Prostate gland (tissue), 2 donors: ENCODE measurements at regions not wholly inside any gene's neighbourhood (a gene's known extent, or its start where the extent isn't known, plus 50 kb on each side); places are given as distances from the start of the nearest gene placed in this dataset.

Source experiments
- DNase-seq: peaks from one replicate; pipeline ENCODE4 v3.0.0-alpha.2; 2019; ENCODE audit warnings: low spot score
- H3K27ac ChIP-seq, 2 donors: fragments of 200-600 bp; sonication (generic); 2 replicates each; pipeline ENCODE4 v1.5.1; 2017 to 2019
- H3K27me3 ChIP-seq: fragments of 200-600 bp; sonication (generic); replicated peaks from 2 replicates; pipeline ENCODE4 v1.5.1; 2019; ENCODE audit not compliant: insufficient read depth
- H3K36me3 ChIP-seq, 2 donors: fragments of 200-600 bp; sonication (generic); 1 replicate in 1 of 2; 2 replicates in 1 of 2; pipeline versions ENCODE4 v1.5.1 to v1.8.1; 2017 to 2019
- H3K4me1 ChIP-seq: fragments of 200-600 bp; sonication (generic); replicated peaks from 2 replicates; pipeline ENCODE4 v1.5.1; 2019
- H3K4me3 ChIP-seq, 2 donors: fragments of 200-600 bp; sonication (generic); 2 replicates each; pipeline ENCODE4 v1.5.1; 2017 to 2019
- H3K9me3 ChIP-seq: fragments of 200-600 bp; sonication (generic); 2 replicates; pipeline ENCODE4 v1.5.1; 2017
- CTCF ChIP-seq, 4 experiments: fragments of 200-600 bp in 2 of 4; fragments of 450-650 bp in 2 of 4; sonication (generic) in 2 of 4; IDR thresholded peaks; 1 replicate in 3 of 4; 2 replicates in 1 of 4; pipeline ENCODE4 v1.5.1; 2016 to 2019; ENCODE audit warnings: antibody characterized with exemption in 4 of 4, mild to moderate bottlenecking in 2 of 4, moderate library complexity in 2 of 4
- POLR2A ChIP-seq: fragments of 450-650 bp; IDR thresholded peaks from one replicate; pipeline ENCODE4 v1.6.1; 2016; ENCODE audit warnings: antibody characterized with exemption, mild to moderate bottlenecking
- POLR2AphosphoS5 ChIP-seq: sonication (generic); formaldehyde crosslinking; IDR thresholded peaks from one replicate; pipeline ENCODE4 v1.6.1; 2017; ENCODE audit warnings: antibody characterized with exemption
- WGBS: methylation state at CpG from one replicate; pipeline ENCODE4 v1.1.5; 2018; 5-methylcytosine and 5-hydroxymethylcytosine counted together
- intact Hi-C: fragments of 100-400 bp; cut with DNase I; formaldehyde crosslinking; loops from one replicate; pipeline ENCODE4 v1.14.2; 2022

- intact Hi-C loops, result no loop called here
These were observed 271.9 kb upstream of the FMN2 start for GRCh38 chr1:239819756-239820250.

DNA sequence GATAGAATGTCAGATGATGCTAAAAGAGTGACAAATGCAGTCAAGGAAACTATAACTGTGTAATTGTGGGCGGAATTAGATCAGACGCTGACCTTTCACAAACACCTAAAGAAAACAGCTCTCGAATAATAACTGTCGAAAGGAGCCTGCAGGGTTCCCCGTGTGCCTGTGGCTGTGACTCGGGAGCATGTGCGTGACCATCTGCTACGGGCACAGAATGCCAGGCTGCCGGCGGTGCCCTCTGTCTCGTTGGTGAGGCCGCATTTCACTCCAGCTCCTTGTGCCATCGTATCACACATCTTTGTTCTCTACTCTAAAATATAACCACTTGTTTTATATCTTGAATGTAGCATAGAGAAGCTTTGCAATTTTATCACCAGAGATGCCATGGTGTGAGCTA is 267.8 kb upstream of the FMN2 start:
- intact Hi-C loops, result no loop called here

More at GRCh38 chr1:239819756-239820250, 271.9 kb upstream of the FMN2 start:
- WGBS, result 85% methylated on average over 10 of the region's 10 CpGs
- DNase-seq, result no peak
- H3K27me3 ChIP-seq, result no peaks in the 10 kb centered on the region
- no peaks in the 10 kb centered on the region for H3K9me3 ChIP-seq
- TF ChIP-seq POLR2AphosphoS5 (no peak), CTCF (IDR thresholded peaks at IDR 0.05) (no peak), POLR2A (no peak)
- H3K4me1 ChIP-seq, result no peaks in the 10 kb centered on the region
- no peak overlapping the region for H3K4me3 ChIP-seq
- H3K36me3 ChIP-seq, result no peaks in the 10 kb centered on the region
- no peak overlapping the region for H3K27ac ChIP-seq

DNA sequence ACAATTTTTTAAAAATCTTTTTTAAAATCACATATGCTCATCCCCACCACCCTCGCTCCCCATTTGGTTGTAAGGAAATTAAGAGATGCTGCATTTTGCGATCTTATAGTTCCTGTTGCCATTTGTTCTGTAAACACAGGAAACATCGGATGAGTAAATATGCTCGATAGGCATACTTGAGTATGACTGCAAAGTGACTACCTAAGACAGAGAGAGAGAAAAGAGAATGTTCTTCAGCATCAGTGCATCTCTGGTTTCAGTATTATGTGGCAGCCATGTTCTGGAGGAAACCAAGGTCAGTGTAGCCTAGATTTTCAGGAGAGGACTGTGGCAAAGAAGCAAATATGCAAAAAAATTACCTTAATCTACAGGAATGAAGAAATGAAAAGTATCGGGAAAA is 265.5 kb upstream of the FMN2 start:
- no peaks in the 10 kb centered on the region for H3K4me1 ChIP-seq
- intact Hi-C loops, result no loop called here
- no peaks in the 10 kb centered on the region for H3K36me3 ChIP-seq
- H3K27ac ChIP-seq, result no peak overlapping the region
- no peak for DNase-seq
- 76% methylated on average over 5 of the region's 5 CpGs for WGBS
- no peaks in the 10 kb centered on the region for H3K9me3 ChIP-seq
- no peak overlapping the region for H3K4me3 ChIP-seq
- no peaks in the 10 kb centered on the region for H3K27me3 ChIP-seq
- no peak for TF ChIP-seq CTCF (IDR thresholded peaks at IDR 0.05)
- TF ChIP-seq POLR2AphosphoS5, result no peak
- no peak for TF ChIP-seq POLR2A

More for the DNA sequence above, 267.8 kb upstream of the FMN2 start:
- Histone ChIP-seq H3K27me3 (no peaks in the 10 kb centered on the region), H3K36me3 (no peaks in the 10 kb centered on the region), H3K4me3 (no peak overlapping the region), H3K9me3 (no peaks in the 10 kb centered on the region), H3K4me1 (no peaks in the 10 kb centered on the region), H3K27ac (no peak overlapping the region)
- 90% methylated on average over 13 of the region's 13 CpGs for WGBS
- no peak for TF ChIP-seq POLR2A
- no peak for TF ChIP-seq CTCF (IDR thresholded peaks at IDR 0.05)
- no peak for TF ChIP-seq POLR2AphosphoS5
- no peak for DNase-seq

DNA sequence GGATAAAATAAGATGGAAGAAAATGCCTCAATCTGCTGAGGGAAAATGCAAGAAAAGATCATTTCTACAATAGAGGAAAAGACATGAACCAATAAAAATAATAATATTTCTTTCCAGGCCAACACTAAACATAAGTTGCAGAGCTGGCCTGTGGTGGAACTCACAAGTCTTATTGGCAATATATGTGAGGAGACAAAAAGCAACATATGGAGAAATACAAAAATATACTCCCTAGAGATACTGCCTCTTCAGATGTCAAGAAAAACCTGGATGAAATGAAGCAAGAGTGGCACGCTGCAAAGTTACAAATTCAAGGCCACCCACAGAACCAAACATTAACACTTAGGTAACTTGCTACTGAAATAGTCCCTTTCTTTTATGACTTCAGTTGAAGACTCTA is 264.9 kb upstream of the FMN2 start:
- WGBS, result 93% methylated on average over 1 of the region's 1 CpG
- Histone ChIP-seq H3K36me3 (no peaks in the 10 kb centered on the region), H3K9me3 (no peaks in the 10 kb centered on the region), H3K4me3 (no peak overlapping the region), H3K27ac (no peak overlapping the region), H3K4me1 (no peaks in the 10 kb centered on the region), H3K27me3 (no peaks in the 10 kb centered on the region)
- no peak for DNase-seq
- TF ChIP-seq CTCF (IDR thresholded peaks at IDR 0.05), result no peak
- no peak for TF ChIP-seq POLR2AphosphoS5
- no peak for TF ChIP-seq POLR2A
- intact Hi-C loops, result no loop called here

DNA sequence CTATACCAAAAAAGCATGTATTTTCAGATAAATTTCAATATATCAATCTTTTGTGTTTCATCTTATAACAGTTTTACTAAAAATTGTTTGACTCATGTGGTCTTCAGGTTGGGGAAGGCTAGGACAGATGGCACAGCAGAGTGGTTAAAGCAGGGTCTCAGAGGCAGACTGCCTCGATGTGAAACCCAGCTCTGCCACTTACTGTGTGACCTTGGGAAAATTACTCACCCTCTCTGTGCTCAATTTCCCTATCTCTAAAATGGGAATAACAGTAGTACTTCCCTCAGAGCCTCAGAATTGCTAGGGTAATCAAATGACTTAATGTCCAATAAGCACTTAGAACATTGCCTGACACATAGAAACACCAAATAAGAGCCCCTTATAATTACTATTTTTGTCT is 262.1 kb upstream of the FMN2 start:
- intact Hi-C loops, result no loop called here
- TF ChIP-seq CTCF (IDR thresholded peaks at IDR 0.05) (no peak), POLR2A (no peak), POLR2AphosphoS5 (no peak)
- H3K4me3 ChIP-seq, result no peak overlapping the region
- no peaks in the 10 kb centered on the region for H3K36me3 ChIP-seq
- no peak overlapping the region for H3K27ac ChIP-seq
- H3K4me1 ChIP-seq, result no peaks in the 10 kb centered on the region
- WGBS, result 100% methylated on average over 1 of the region's 1 CpG
- H3K9me3 ChIP-seq, result no peaks in the 10 kb centered on the region
- DNase-seq, result no peak
- H3K27me3 ChIP-seq, result no peaks in the 10 kb centered on the region
